ENCODE measurements at regions not wholly inside any gene's neighbourhood (a gene's known extent, or its start where the extent isn't known, plus 50 kb on each side); places are given as distances from the start of the nearest gene placed in this dataset.

DNA sequence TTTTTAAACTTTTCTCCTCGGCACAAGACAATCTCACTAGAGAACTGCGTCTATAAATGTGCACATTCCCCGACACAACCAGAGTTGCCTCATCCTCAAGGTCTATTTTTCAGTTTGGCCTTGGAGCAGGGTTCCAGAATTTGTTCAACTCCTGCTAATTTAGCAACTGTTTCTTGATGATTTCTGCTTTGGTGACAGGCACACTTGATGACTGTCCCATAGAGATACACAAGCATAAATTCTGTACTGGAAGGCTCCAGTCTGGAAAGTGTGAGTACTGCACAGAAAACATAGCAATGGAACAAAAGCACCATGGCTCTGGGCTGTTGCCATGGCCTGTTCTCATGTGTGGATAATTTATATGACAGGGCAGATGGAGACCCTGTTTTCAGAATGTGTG is 379.6 kb upstream of the PDZRN3 start:
- TF ChIP-seq CTCF (conservative IDR thresholded peaks at IDR 0.05): no peak
- TF ChIP-seq EZH2 (IDR thresholded peaks at IDR 0.05; ENCODE audit: low read depth): no peak

All from PC-9 (cell line).